SU-DHL-6 (cell line): ENCODE measurements at regions not wholly inside any gene's neighbourhood (a gene's known extent, or its start where the extent isn't known, plus 50 kb on each side); places are given as distances from the start of the nearest gene placed in this dataset.

Experiments
- H2AFZ ChIP-seq: fragments of 200-600 bp; sonication (generic); 2 replicates; pipeline ENCODE4 v1.6.1; 2014; ENCODE audit warnings: low read depth, mild to moderate bottlenecking, moderate library complexity, mixed read lengths, antibody characterized with exemption, low read length; ENCODE audit not compliant: severe bottlenecking
- H3F3A ChIP-seq: fragments of 200-600 bp; shearing (Covaris generic); 2 replicates; pipeline ENCODE4 v1.6.0; 2016; ENCODE audit warnings: antibody characterized with exemption, mild to moderate bottlenecking; ENCODE audit not compliant: insufficient read depth
- H3K27ac ChIP-seq: fragments of 200-600 bp; sonication (generic); 2 replicates; pipeline ENCODE4 v1.5.1; 2016; ENCODE audit warnings: low read depth, mild to moderate bottlenecking, low read length, moderate library complexity, mixed read lengths
- H3K27me3 ChIP-seq: fragments of 200-600 bp; sonication (generic), shearing (Covaris generic); 2 replicates; pipeline ENCODE4 v1.6.0; 2014; ENCODE audit warnings: mild to moderate bottlenecking, low read length
- H3K36me3 ChIP-seq: fragments of 200-600 bp; sonication (generic); 2 replicates; pipeline ENCODE4 v1.6.1; 2014; ENCODE audit warnings: mild to moderate bottlenecking, low read length, mixed read lengths
- H3K4me2 ChIP-seq: fragments of 300-600, 200-600 bp; shearing (Covaris generic), sonication (generic); 2 replicates; pipeline ENCODE4 v1.6.0; 2014; ENCODE audit warnings: low read length, low read depth, mild to moderate bottlenecking; ENCODE audit not compliant: poor library complexity, severe bottlenecking
- H3K4me3 ChIP-seq: fragments of 200-600 bp; sonication (generic); 2 replicates; pipeline ENCODE4 v1.5.1; 2014; ENCODE audit warnings: antibody characterized with exemption, low read length, mild to moderate bottlenecking, mixed read lengths; ENCODE audit not compliant: insufficient read depth, poor library complexity, severe bottlenecking
- H3K79me2 ChIP-seq: fragments of 200-600 bp; sonication (generic); 2 replicates; pipeline ENCODE4 v1.6.1; 2014; ENCODE audit warnings: mild to moderate bottlenecking, low read length, moderate library complexity; ENCODE audit not compliant: insufficient read depth
- H3K9ac ChIP-seq: fragments of 200-600 bp; sonication (generic); 2 replicates; pipeline ENCODE4 v1.7.0; 2014; ENCODE audit warnings: mild to moderate bottlenecking, low read length
- H3K9me2 ChIP-seq: fragments of 200-600 bp; sonication (generic); replicated peaks from 2 replicates; pipeline ENCODE4 v1.6.1; 2014; ENCODE audit warnings: low read length; ENCODE audit not compliant: insufficient read depth
- H3K9me3 ChIP-seq: fragments of 200-600 bp; sonication (generic); 2 replicates; pipeline ENCODE4 v1.6.1; 2014; ENCODE audit warnings: low read length, mixed read lengths; ENCODE audit not compliant: insufficient read depth
- H4K20me1 ChIP-seq: fragments of 200-600 bp; sonication (generic); 2 replicates; pipeline ENCODE4 v1.6.1; 2014; ENCODE audit warnings: low read depth, mild to moderate bottlenecking, antibody characterized with exemption, low read length, moderate library complexity, mixed read lengths
- EZH2phosphoT487 ChIP-seq: fragments of 200-600 bp; sonication (generic), shearing (Covaris generic); conservative IDR thresholded peaks from 2 replicates; pipeline ENCODE4 v1.6.1; 2018; ENCODE audit warnings: mild to moderate bottlenecking, antibody characterized with exemption, low read length, moderate library complexity, mixed read lengths
- TF ChIP-seq, protein P1 (sequence below): fragments of 200-600 bp; sonication (generic); IDR thresholded peaks from one replicate; pipeline ENCODE4 v1.5.1; 2017; ENCODE audit warnings: antibody characterized with exemption, mild to moderate bottlenecking, low read length, moderate library complexity; ENCODE audit not compliant: insufficient read depth, poor library complexity, severe bottlenecking

DNA sequence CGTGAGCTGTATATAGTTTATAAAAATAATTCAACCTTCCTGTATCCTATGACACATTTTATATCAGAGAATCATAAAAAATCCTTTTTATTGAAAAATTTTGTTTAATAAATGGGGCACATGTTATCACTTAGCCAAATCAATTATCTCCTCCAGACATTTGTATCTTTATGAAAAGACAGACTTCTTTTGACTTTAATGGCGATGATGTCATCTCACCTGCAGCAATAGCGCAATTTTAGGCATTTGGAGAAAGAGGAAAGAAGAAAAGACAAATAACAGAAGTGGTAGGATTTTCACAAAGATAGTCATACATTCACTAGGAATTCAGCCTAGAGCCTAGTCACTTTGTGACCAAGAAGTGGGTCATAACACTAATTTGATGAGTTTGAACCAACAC is 444.5 kb downstream of the PREX1 start:
- H3K27me3 ChIP-seq, result no peaks in the 10 kb centered on the region

DNA sequence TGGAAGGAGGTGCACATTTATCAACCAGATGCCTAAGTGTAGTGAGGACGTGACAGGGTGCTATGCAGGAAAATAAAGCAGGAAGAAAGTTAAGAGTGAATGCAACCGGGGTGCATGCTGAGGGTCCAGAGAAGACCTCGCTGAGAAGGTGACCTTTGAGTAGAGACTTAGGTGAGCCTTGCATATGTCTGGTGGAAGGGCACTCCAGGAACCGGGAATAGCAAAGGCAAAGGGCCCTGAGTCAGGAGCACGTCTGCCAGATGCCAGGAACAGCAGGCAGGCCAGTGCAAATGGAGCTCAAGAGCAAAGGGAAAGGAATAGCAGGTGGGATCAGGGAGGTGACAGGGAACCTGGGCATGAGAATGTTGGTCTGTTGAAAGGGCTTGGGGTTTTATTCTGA is 445.5 kb downstream of the PREX1 start:
- Histone ChIP-seq H3K79me2 (no peaks in the 10 kb centered on the region), H3K27me3 (no peaks in the 10 kb centered on the region), H3K9me3 (no peaks in the 10 kb centered on the region), H3K27ac (no peak overlapping the region), H3K9ac (no peak overlapping the region), H2AFZ (no peak overlapping the region), H3K36me3 (no peaks in the 10 kb centered on the region), H3K9me2 (no peaks in the 10 kb centered on the region), H3F3A (no peaks in the 10 kb centered on the region), H3K4me2 (no peak overlapping the region), H4K20me1 (no peaks in the 10 kb centered on the region), H3K4me3 (no peak overlapping the region)
- TF ChIP-seq EZH2phosphoT487, result no peak
- TF ChIP-seq, protein P1, sequence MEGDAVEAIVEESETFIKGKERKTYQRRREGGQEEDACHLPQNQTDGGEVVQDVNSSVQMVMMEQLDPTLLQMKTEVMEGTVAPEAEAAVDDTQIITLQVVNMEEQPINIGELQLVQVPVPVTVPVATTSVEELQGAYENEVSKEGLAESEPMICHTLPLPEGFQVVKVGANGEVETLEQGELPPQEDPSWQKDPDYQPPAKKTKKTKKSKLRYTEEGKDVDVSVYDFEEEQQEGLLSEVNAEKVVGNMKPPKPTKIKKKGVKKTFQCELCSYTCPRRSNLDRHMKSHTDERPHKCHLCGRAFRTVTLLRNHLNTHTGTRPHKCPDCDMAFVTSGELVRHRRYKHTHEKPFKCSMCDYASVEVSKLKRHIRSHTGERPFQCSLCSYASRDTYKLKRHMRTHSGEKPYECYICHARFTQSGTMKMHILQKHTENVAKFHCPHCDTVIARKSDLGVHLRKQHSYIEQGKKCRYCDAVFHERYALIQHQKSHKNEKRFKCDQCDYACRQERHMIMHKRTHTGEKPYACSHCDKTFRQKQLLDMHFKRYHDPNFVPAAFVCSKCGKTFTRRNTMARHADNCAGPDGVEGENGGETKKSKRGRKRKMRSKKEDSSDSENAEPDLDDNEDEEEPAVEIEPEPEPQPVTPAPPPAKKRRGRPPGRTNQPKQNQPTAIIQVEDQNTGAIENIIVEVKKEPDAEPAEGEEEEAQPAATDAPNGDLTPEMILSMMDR, result no peak

More for the DNA sequence above, 444.5 kb downstream of the PREX1 start:
- Histone ChIP-seq H3K4me2 (no peak overlapping the region), H3F3A (no peaks in the 10 kb centered on the region), H3K9me2 (no peaks in the 10 kb centered on the region), H3K79me2 (no peaks in the 10 kb centered on the region), H3K27ac (no peak overlapping the region), H3K36me3 (no peaks in the 10 kb centered on the region), H3K4me3 (no peak overlapping the region), H3K9ac (no peak overlapping the region), H2AFZ (no peak overlapping the region), H3K9me3 (no peaks in the 10 kb centered on the region), H4K20me1 (no peaks in the 10 kb centered on the region)
- TF ChIP-seq EZH2phosphoT487, result no peak
- TF ChIP-seq, protein P1, result no peak

DNA sequence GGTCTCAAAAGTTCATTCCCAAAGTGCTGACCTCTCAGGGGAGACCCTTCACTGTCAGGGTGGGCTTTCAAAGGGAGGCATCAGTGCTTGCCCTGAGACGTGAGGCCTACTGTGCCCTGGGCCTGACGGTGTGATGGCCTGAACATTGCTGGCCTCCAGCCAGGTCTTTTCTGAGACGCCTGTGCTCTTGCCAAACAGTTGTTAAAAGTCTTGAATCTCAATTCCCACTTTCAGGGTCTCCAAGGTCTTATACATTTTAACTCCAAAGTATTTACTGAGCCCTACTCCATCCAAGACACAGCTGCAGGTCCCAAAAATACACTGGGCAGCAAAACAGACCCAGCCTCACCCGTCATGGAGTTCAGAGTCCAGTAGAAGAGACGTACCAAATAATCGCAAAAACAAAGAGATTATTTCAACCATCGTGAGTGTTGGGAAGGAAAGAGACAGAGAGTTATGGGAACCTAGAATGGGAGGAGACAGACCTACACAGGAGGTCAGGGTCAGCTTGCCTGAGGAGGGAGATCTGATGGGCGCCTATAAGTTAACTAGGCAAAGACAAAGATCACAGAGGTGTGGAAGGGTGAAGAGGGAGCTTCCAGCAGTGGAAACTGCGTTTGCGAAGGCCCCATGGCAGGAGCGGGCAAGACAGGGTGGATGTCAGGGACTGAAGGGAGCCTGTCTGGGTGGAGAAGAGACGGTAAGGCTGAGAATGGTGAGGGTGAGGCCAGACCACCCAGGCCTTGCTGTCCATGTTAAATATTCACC is 446.3 kb downstream of the PREX1 start:
- no peak overlapping the region for H2AFZ ChIP-seq
- H3F3A ChIP-seq, result no peaks in the 10 kb centered on the region
- H3K27ac ChIP-seq, result no peak overlapping the region
- H3K9me2 ChIP-seq, result no peaks in the 10 kb centered on the region
- H3K9me3 ChIP-seq, result no peaks in the 10 kb centered on the region
- no peak overlapping the region for H3K9ac ChIP-seq
- TF ChIP-seq, protein P1, result no peak
- no peak for TF ChIP-seq EZH2phosphoT487
- no peaks in the 10 kb centered on the region for H3K27me3 ChIP-seq
- no peaks in the 10 kb centered on the region for H3K79me2 ChIP-seq
- no peaks in the 10 kb centered on the region for H4K20me1 ChIP-seq
- H3K4me3 ChIP-seq, result no peak overlapping the region
- H3K36me3 ChIP-seq, result no peaks in the 10 kb centered on the region
- no peak overlapping the region for H3K4me2 ChIP-seq
